A673 (cell line): ENCODE measurements at regions not wholly inside any gene's neighbourhood (a gene's known extent, or its start where the extent isn't known, plus 50 kb on each side); places are given as distances from the start of the nearest gene placed in this dataset.

Experiments used
- BruUV-seq: library from RNA; stranded (reverse); fragments of 400-500 nt; replicated peaks from 2 replicates; lab custom pipeline; 2021; lab: Mats Ljungman, UMichigan
- CTCF ChIA-PET: fragments of 300-600 bp; sonication (Branson Sonifier 250); formaldehyde crosslinking; loops from one replicate; lab custom pipeline; 2022; ENCODE audit warnings: antibody characterized with exemption; lab: Charles Lee
- POLR2A ChIA-PET: fragments of 300-600 bp; sonication (Branson Sonifier 250); formaldehyde crosslinking; loops from one replicate; lab custom pipeline; 2022; ENCODE audit warnings: antibody characterized with exemption; ENCODE audit not compliant: low non-redundant PET; lab: Charles Lee
- DNase-seq: peaks from one replicate; pipeline ENCODE4 v3.0.0-alpha.2; 2015; ENCODE audit warnings: low spot score
- H3K27ac ChIP-seq: fragments of 200-600 bp; sonication (generic); 2 replicates; pipeline ENCODE4 v1.5.1; 2016; ENCODE audit warnings: mixed run types, low read depth, mild to moderate bottlenecking, mixed read lengths, antibody characterized with exemption, low read length; ENCODE audit not compliant: poor library complexity, severe bottlenecking
- H3K27me3 ChIP-seq: fragments of 200-600 bp; sonication (generic); replicated peaks from 2 replicates; pipeline ENCODE4 v1.6.1; 2017; ENCODE audit warnings: mixed run types, low read depth, mild to moderate bottlenecking, mixed read lengths, antibody characterized with exemption, low read length; ENCODE audit not compliant: insufficient read depth, poor library complexity
- H3K36me3 ChIP-seq: fragments of 200-600 bp; sonication (generic); 2 replicates; pipeline ENCODE4 v1.6.1; 2016; ENCODE audit warnings: mixed run types, mild to moderate bottlenecking, mixed read lengths, antibody characterized with exemption, low read length; ENCODE audit not compliant: insufficient read depth, poor library complexity, severe bottlenecking
- H3K4me1 ChIP-seq: fragments of 200-600 bp; sonication (generic); 2 replicates; pipeline ENCODE4 v1.6.1; 2017; ENCODE audit warnings: mixed run types, mild to moderate bottlenecking, mixed read lengths, antibody characterized with exemption, low read length; ENCODE audit not compliant: insufficient read depth, poor library complexity, severe bottlenecking
- H3K4me3 ChIP-seq: fragments of 200-600 bp; sonication (generic); 2 replicates; pipeline ENCODE4 v1.5.1; 2016; ENCODE audit warnings: low read depth, mixed run types, mild to moderate bottlenecking, mixed read lengths, low read length; ENCODE audit not compliant: poor library complexity, severe bottlenecking
- H3K9me3 ChIP-seq: fragments of 200-600 bp; sonication (generic); 2 replicates; pipeline ENCODE4 v1.6.1; 2016; ENCODE audit warnings: mixed run types, low read depth, mild to moderate bottlenecking, mixed read lengths, antibody characterized with exemption, low read length; ENCODE audit not compliant: poor library complexity, severe bottlenecking
- CTCF ChIP-seq: fragments of 300-800, 200-600 bp; sonication (generic); conservative IDR thresholded peaks from 2 replicates; pipeline ENCODE4 v1.5.1; 2017; ENCODE audit warnings: low read depth, mild to moderate bottlenecking, antibody characterized with exemption, low read length, moderate library complexity, mixed read lengths
- EZH2 ChIP-seq: fragments of 200-600 bp; sonication (generic); IDR thresholded peaks from 2 replicates; pipeline ENCODE4 v1.6.1; 2017; ENCODE audit warnings: borderline replicate concordance, low read depth, mild to moderate bottlenecking, mixed read lengths, antibody characterized with exemption, low read length; ENCODE audit not compliant: poor library complexity, severe bottlenecking
- intact Hi-C: fragments of 100-400 bp; cut with micrococcal nuclease; formaldehyde crosslinking; loops from one replicate; pipeline ENCODE4 v1.10.0; 2022; ENCODE audit not compliant: unreplicated experiment

- CTCF ChIA-PET, result no interaction called here
- POLR2A ChIA-PET, result no interaction called here
- DNase-seq, result no peak
- Histone ChIP-seq H3K9me3 (no peaks in the 10 kb centered on the region), H3K27me3 (peaks cover 100% of the 10 kb centered on the region), H3K4me1 (no peaks in the 10 kb centered on the region), H3K27ac (no peak overlapping the region), H3K36me3 (no peaks in the 10 kb centered on the region), H3K4me3 (no peak overlapping the region)
- no peak for TF ChIP-seq EZH2
- no peak for TF ChIP-seq CTCF
- intact Hi-C loops, result no loop called here
- BruUV-seq, result no TSS peak
Observed at GRCh38 chr5:77945874-77946273, 169.7 kb upstream of the TBCA start.

- ChIA-PET POLR2A (no interaction called here), CTCF (no interaction called here)
- H3K9me3 ChIP-seq, result no peaks in the 10 kb centered on the region
- TF ChIP-seq CTCF (no peak), EZH2 (no peak)
- H3K27ac ChIP-seq, result no peak overlapping the region
- no peak overlapping the region for H3K4me3 ChIP-seq
- no TSS peak for BruUV-seq
- H3K36me3 ChIP-seq, result no peaks in the 10 kb centered on the region
- no peaks in the 10 kb centered on the region for H3K4me1 ChIP-seq
- peaks cover 98% of the 10 kb centered on the region for H3K27me3 ChIP-seq
- no peak for DNase-seq
- intact Hi-C loops, result no loop called here
Observed at GRCh38 chr5:77944757-77945340, 168.7 kb upstream of the TBCA start.

- intact Hi-C loops, result no loop called here
- BruUV-seq, result no TSS peak
- no peak for TF ChIP-seq CTCF
- TF ChIP-seq EZH2, result no peak
- no peaks in the 10 kb centered on the region for H3K9me3 ChIP-seq
- H3K27me3 ChIP-seq, result peaks cover 97% of the 10 kb centered on the region
- no peak overlapping the region for H3K4me3 ChIP-seq
- H3K4me1 ChIP-seq, result no peaks in the 10 kb centered on the region
- no peak overlapping the region for H3K27ac ChIP-seq
- H3K36me3 ChIP-seq, result no peaks in the 10 kb centered on the region
- CTCF ChIA-PET, result no interaction called here
- no peak for DNase-seq
- POLR2A ChIA-PET, result no interaction called here
Observed at GRCh38 chr5:77943851-77944250, 167.7 kb upstream of the TBCA start.
